ENCODE measurements at regions not wholly inside any gene's neighbourhood (a gene's known extent, or its start where the extent isn't known, plus 50 kb on each side); places are given as distances from the start of the nearest gene placed in this dataset.

GRCh38 chrX:13478740-13479451 is 90.5 kb upstream of the EGFL6 start:
- WGBS (ENCODE audit: insufficient coverage, insufficient replicate concordance, low lambda C conversion rate, missing lambda C conversion rate) = 50% methylated on average over 6 of the region's 6 CpGs
- H3K4me1 ChIP-seq (ENCODE audit: control insufficient read depth, insufficient read depth, low read length) = no peaks in the 10 kb centered on the region
- no peaks in the 10 kb centered on the region for H4K20me1 ChIP-seq (ENCODE audit: control insufficient read depth, insufficient read depth)
- FAIRE-seq (no peak), ATAC-seq (no peak), DNase-seq (ENCODE audit: low read depth, low spot score) (no peak)
- TF ChIP-seq E2F8 (IDR thresholded peaks at IDR 0.05; ENCODE audit: low read depth, partially characterized antibody) = no peak
- TF ChIP-seq SREBF2 (IDR thresholded peaks at IDR 0.05; ENCODE audit: low read length) = no peak
- no peak for TF ChIP-seq JUND (IDR thresholded peaks at IDR 0.05; ENCODE audit: low read depth, low read length)
- TF ChIP-seq FOXM1 (IDR thresholded peaks at IDR 0.05; ENCODE audit: low read depth, low read length) = no peak
- TF ChIP-seq TAF1 (IDR thresholded peaks at IDR 0.05; ENCODE audit: borderline replicate concordance, low read depth, low read length) = no peak
- no peak for TF ChIP-seq TARDBP (IDR thresholded peaks at IDR 0.05; ENCODE audit: borderline replicate concordance)
- TF ChIP-seq EZH2 (IDR thresholded peaks at IDR 0.05; ENCODE audit: borderline replicate concordance, control insufficient read depth, low read depth, low read length) = no peak
- TF ChIP-seq USF1 (IDR thresholded peaks at IDR 0.05; ENCODE audit: borderline replicate concordance, extremely low read length, insufficient read depth, low read depth, low read length) = no peak
- no peak for TF ChIP-seq MTA2 (IDR thresholded peaks at IDR 0.05; ENCODE audit: low read depth)
- TF ChIP-seq ZNF24 (IDR thresholded peaks at IDR 0.05) = no peak
- no peak for TF ChIP-seq HDAC6 (IDR thresholded peaks at IDR 0.05; ENCODE audit: unreplicated experiment)
- TF ChIP-seq MAX (IDR thresholded peaks at IDR 0.05; ENCODE audit: low read depth, low read length) = no peak
- no peak for TF ChIP-seq NFXL1 (IDR thresholded peaks at IDR 0.05; ENCODE audit: borderline replicate concordance)
- no peak for TF ChIP-seq ZBTB33 (IDR thresholded peaks at IDR 0.05)
- no peak for TF ChIP-seq IRF4 (IDR thresholded peaks at IDR 0.05; ENCODE audit: low read depth, low read length)
- no peak for TF ChIP-seq CHD4 (IDR thresholded peaks at IDR 0.05)
- ChIA-PET RAD21 (ENCODE audit: unreplicated experiment) (no interaction called here), SMC1A (ENCODE audit: uncharacterized antibody, unreplicated experiment) (interaction anchor here (0.7 to 9.7 kb wide), 3 partner anchors 10 to 216 kb away, joined by 3 to 89 read pairs (median 3); no protein-coding TSS in a partner anchor), POLR2A (no interaction called here), CTCF (interaction anchor here (1.3 kb wide), 1 partner anchor 532 kb away, joined by 3 read pairs; no protein-coding TSS in a partner anchor)
- H3K9ac ChIP-seq (ENCODE audit: control insufficient read depth, insufficient read depth, low read length) = no peak overlapping the region
- intact Hi-C loops (cut with micrococcal nuclease; ENCODE audit: unreplicated experiment) (no loop called here), in situ Hi-C loops (cut with MboI) (loop anchor here (5.0 kb wide), 2 partner anchors 387 to 532 kb away; no protein-coding TSS in a partner anchor)
- H3K79me2 ChIP-seq (ENCODE audit: control insufficient read depth, insufficient read depth, low read length) = no peaks in the 10 kb centered on the region
- no peaks in the 10 kb centered on the region for H3K27me3 ChIP-seq (replicated peaks in 1 of 2; ENCODE audit: control insufficient read depth in 2 of 2, insufficient read depth in 2 of 2, low read length in 1 of 2)
- H3K4me2 ChIP-seq (ENCODE audit: control insufficient read depth, insufficient read depth) = no peak overlapping the region
- no peak overlapping the region for H2AFZ ChIP-seq (ENCODE audit: control insufficient read depth, low read depth, low read length)
- H3K27ac ChIP-seq (ENCODE audit: control insufficient read depth, insufficient read depth) = no peak overlapping the region
- H3K4me3 ChIP-seq = no peak overlapping the region
- no peaks in the 10 kb centered on the region for H3K36me3 ChIP-seq (ENCODE audit: control insufficient read depth in 2 of 2, insufficient read depth in 2 of 2, low read length in 1 of 2)
- no TSS peak for BruUV-seq (replicated peaks)
- no peaks in the 10 kb centered on the region for H3K9me3 ChIP-seq (replicated peaks; ENCODE audit: control insufficient read depth, insufficient read depth, low read length)
